Transverse colon (tissue), 4 donors: ENCODE measurements at regions not wholly inside any gene's neighbourhood (a gene's known extent, or its start where the extent isn't known, plus 50 kb on each side); places are given as distances from the start of the nearest gene placed in this dataset.
"Not testable (repeated sequence)": the region's sequence is repeated elsewhere in the genome, so short reads cannot be mapped to it uniquely, and the experiment has no call there.

Experiments
- DNase-seq: peaks from one replicate; pipeline ENCODE4 v3.0.0-alpha.2; 2019
- H3K27ac ChIP-seq, 4 donors: fragments of 200-600 bp; sonication (generic); 2 replicates each; pipeline ENCODE4 v1.5.1; 2016 to 2018; ENCODE audit warnings: inconsistent platforms in 4 of 4
- H3K27me3 ChIP-seq: fragments of 200-600 bp; sonication (generic); 2 replicates; pipeline ENCODE4 v1.5.1; 2017; ENCODE audit warnings: inconsistent platforms
- H3K36me3 ChIP-seq, 4 donors: fragments of 200-600 bp; sonication (generic); 2 replicates each; pipeline ENCODE4 v1.5.1; 2017 to 2019; ENCODE audit warnings: inconsistent platforms in 4 of 4
- H3K4me1 ChIP-seq, 4 donors: fragments of 200-600 bp; sonication (generic); 2 replicates each; pipeline ENCODE4 v1.5.1; 2017 to 2020; ENCODE audit warnings: inconsistent platforms in 4 of 4
- H3K4me3 ChIP-seq, 4 donors: fragments of 200-600 bp; sonication (generic); 1 replicate in 1 of 4; 2 replicates in 3 of 4; pipeline versions ENCODE4 v1.5.1 to v1.6.1; 2017 to 2019; ENCODE audit warnings: inconsistent platforms in 4 of 4
- H3K9me3 ChIP-seq, 2 donors: fragments of 200-600 bp; sonication (generic); 2 replicates each; pipeline ENCODE4 v1.5.1; 2017 to 2019; ENCODE audit warnings: inconsistent platforms in 2 of 2
- EP300 ChIP-seq: sonication (generic); formaldehyde crosslinking; IDR thresholded peaks from one replicate; pipeline ENCODE4 v1.6.1; 2017; ENCODE audit warnings: antibody characterized with exemption, low read depth
- POLR2A ChIP-seq: fragments of 450-650 bp; IDR thresholded peaks from one replicate; pipeline ENCODE4 v1.6.1; 2016; ENCODE audit warnings: antibody characterized with exemption, mild to moderate bottlenecking, moderate library complexity
- POLR2AphosphoS5 ChIP-seq, 3 donors: sonication (generic); formaldehyde crosslinking; IDR thresholded peaks; one replicate each; pipeline ENCODE4 v1.6.1; 2016; ENCODE audit warnings: antibody characterized with exemption in 3 of 3
- WGBS, 2 donors: methylation state at CpG; one replicate each; pipeline ENCODE4 v1.1.5; 2018; ENCODE audit warnings: low coverage in 1 of 2; 5-methylcytosine and 5-hydroxymethylcytosine counted together
- in situ Hi-C, 4 donors: fragments of 200-750 bp; cut with MboI; loops; one replicate each; pipeline versions ENCODE4 v1.15.0 to v1.15.1; 2017; ENCODE audit warnings: low sequenced_read_pairs in 3 of 4, low pct_ligation_motif_present in 1 of 4, low pct_unique_long_range_greater_than_20kb in 1 of 4
- intact Hi-C: fragments of 100-400 bp; cut with DNase I; formaldehyde crosslinking; loops from one replicate; pipeline ENCODE4 v1.15.1; 2023; ENCODE audit warnings: low total_unique reads
- TF ChIP-seq, protein P1 (sequence below), 5 experiments: fragments of 200-600 bp in 3 of 5; fragments of 450-650 bp in 2 of 5; sonication (generic) in 3 of 5; IDR thresholded peaks; 1 replicate in 2 of 5; 2 replicates in 3 of 5; pipeline ENCODE4 v1.5.1; 2016 to 2017; ENCODE audit warnings: antibody characterized with exemption in 5 of 5, inconsistent platforms in 3 of 5, mild to moderate bottlenecking in 2 of 5, moderate library complexity in 1 of 5

DNA sequence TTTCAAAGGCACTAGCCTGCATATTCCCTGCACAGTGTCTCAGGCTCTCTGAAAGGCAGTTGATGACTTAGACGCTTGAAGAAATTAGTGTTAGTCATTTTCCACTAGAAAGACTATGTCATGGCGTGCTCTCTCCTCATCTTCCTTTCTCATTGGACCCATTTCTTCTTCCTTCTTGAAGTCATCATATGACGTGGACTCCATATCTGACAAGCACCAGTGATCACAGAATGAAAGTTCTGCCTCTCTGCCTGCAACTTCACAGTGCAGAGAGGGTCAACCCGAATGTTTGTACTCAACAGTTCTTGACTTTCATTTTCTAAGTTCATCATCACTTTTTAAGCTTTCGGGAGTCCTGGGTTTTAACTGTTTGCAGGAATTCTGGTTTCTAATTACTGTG lies 63.7 kb upstream of the CYRIA start:
- no peaks in the 10 kb centered on the region for H3K4me1 ChIP-seq

DNA sequence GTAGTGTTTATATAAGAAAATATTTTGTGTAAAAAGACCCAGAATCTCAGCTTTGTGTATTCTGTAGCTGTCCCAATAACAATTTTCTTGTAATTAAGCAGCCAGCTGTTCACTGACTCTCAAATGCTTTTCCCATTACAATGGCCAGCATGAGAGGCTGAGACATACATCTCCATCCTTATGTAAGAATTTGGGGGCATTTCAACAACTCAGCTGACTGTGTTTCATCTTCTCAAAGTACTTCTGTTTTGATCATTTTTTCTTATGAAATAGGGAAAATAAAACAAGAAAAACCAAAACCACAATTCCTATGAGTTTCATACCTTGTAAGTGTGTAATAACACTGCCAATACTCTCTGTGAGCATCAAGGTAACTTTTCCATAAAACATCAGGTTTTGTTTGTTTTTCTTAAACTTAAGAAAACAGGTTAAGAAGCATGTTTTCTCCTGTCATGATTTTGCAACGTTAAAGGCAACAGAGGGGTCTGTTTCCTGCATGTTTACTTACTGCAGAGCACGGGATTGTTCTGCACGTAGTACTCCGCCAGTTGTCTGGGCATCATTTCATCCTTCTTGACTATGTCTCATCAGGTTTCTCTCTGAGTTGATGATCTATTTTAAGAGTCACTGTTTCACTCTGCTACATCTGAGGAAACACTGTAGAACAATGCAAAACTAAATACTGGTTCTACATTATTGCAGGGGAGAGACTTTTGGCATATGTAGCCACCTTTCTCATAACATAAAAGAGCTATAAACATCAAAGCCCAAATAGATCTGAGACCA lies 62.9 kb upstream of the CYRIA start:
- Histone ChIP-seq H3K9me3 (no peaks in the 10 kb centered on the region), H3K27ac (no peak overlapping the region), H3K4me1 (no peaks in the 10 kb centered on the region), H3K36me3 (no peaks in the 10 kb centered on the region), H3K4me3 (no peak overlapping the region), H3K27me3 (no peaks in the 10 kb centered on the region)
- in situ Hi-C loops = no loop called here
- WGBS, 2 donors = 38 to 56% methylated on average over 4 of the region's 4 CpGs
- intact Hi-C loops = no loop called here
- no peak for DNase-seq
- TF ChIP-seq, protein P1, sequence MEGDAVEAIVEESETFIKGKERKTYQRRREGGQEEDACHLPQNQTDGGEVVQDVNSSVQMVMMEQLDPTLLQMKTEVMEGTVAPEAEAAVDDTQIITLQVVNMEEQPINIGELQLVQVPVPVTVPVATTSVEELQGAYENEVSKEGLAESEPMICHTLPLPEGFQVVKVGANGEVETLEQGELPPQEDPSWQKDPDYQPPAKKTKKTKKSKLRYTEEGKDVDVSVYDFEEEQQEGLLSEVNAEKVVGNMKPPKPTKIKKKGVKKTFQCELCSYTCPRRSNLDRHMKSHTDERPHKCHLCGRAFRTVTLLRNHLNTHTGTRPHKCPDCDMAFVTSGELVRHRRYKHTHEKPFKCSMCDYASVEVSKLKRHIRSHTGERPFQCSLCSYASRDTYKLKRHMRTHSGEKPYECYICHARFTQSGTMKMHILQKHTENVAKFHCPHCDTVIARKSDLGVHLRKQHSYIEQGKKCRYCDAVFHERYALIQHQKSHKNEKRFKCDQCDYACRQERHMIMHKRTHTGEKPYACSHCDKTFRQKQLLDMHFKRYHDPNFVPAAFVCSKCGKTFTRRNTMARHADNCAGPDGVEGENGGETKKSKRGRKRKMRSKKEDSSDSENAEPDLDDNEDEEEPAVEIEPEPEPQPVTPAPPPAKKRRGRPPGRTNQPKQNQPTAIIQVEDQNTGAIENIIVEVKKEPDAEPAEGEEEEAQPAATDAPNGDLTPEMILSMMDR (IDR thresholded peaks at IDR 0.05) = no peak
- no peak for TF ChIP-seq POLR2A
- TF ChIP-seq EP300 = no peak

More for the DNA sequence above, 63.7 kb upstream of the CYRIA start:
- in situ Hi-C loops = no loop called here
- Histone ChIP-seq H3K9me3 (no peaks in the 10 kb centered on the region), H3K36me3 (no peaks in the 10 kb centered on the region), H3K27ac (no peak overlapping the region), H3K4me3 (no peak overlapping the region), H3K27me3 (no peaks in the 10 kb centered on the region)
- intact Hi-C loops = no loop called here
- TF ChIP-seq POLR2A (no peak), POLR2AphosphoS5 (IDR thresholded peaks at IDR 0.05) (no peak), EP300 (no peak)
- TF ChIP-seq, protein P1 (IDR thresholded peaks at IDR 0.05) = no peak
- DNase-seq = no peak
- 59 to 65% methylated on average over 5 of the region's 5 CpGs for WGBS, 2 donors

DNA sequence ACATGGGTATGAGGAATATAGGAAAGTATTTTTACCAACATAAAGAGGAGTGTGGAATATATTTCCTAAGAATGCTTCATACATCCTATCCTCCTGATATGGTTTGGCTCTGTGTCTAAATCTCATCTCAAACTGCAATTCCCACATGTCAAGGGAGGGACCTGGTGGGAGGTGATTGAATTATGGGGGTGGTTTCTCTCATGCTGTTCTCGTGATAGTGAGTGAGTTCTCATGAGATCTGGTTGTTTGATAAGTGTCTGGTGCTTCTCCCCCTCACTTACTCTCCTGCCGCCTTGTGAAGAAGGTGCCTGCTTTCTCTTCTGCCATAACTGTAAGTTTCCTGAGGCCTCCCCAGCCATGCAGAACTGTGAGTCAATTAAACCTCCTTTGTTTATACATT lies 62.2 kb upstream of the CYRIA start:
- H3K36me3 ChIP-seq, H3K4me1 ChIP-seq, H3K4me3 ChIP-seq, H3K27ac ChIP-seq, DNase-seq, H3K27me3 ChIP-seq, intact Hi-C loops, H3K9me3 ChIP-seq, in situ Hi-C loops: not testable (repeated sequence)
- WGBS, 2 donors = 44 to 67% methylated on average over 2 of the region's 2 CpGs

DNA sequence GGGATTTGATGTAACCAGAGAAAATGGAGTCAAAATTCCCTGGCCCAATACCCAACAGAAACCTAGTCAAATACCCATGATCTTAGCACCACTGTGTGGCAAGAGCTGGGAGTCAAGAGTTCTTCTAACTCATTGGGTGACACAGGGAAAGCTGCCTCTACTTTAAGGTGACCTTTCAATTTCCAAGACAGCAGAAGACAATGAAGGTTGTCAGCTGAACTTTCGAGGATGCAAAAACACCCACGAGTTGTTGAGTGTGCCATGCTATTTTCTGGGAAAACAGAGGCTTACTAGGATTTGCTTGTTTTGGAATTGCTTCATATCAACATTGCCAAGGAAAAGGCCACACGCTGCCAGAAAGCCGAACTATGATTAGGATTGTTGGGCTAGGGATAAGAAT lies 61.6 kb upstream of the CYRIA start:
- no peak overlapping the region for H3K4me3 ChIP-seq
- in situ Hi-C loops (no loop called here), intact Hi-C loops (no loop called here)
- H3K36me3 ChIP-seq = no peaks in the 10 kb centered on the region
- no peak overlapping the region for H3K27ac ChIP-seq
- H3K27me3 ChIP-seq = no peaks in the 10 kb centered on the region
- no peak for TF ChIP-seq POLR2A
- TF ChIP-seq POLR2AphosphoS5 (IDR thresholded peaks at IDR 0.05) = no peak
- TF ChIP-seq, protein P1 (IDR thresholded peaks at IDR 0.05) = no peak
- TF ChIP-seq EP300 = no peak
- H3K4me1 ChIP-seq = no peaks in the 10 kb centered on the region
- WGBS, 2 donors = 59 to 66% methylated on average over 3 to 4 of the region's 4 CpGs
- H3K9me3 ChIP-seq = no peaks in the 10 kb centered on the region
- DNase-seq = no peak

DNA sequence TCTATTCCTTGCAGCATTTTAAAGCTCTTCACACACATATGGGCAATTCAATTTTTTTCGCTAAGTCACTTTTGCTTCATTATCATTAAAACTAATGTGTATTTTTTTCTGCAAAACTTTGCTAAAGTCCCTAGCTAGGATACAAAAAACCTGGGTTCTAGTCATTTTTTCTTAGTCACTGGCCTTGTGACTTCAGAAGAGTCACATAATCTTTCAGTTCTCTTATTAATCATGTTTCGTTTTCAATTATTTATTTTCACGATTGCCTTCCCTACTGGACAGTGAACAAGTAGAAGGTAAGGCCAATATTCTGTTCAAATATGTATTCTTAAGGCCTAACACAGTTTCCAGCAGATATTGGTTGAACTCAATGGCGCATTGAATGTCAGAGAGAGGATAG lies 60.9 kb upstream of the CYRIA start:
- intact Hi-C loops = no loop called here
- 77 to 86% methylated on average over 4 of the region's 4 CpGs for WGBS, 2 donors
- DNase-seq = no peak
- H3K27ac ChIP-seq = no peak overlapping the region
- H3K4me3 ChIP-seq = no peak overlapping the region
- H3K9me3 ChIP-seq = no peaks in the 10 kb centered on the region
- TF ChIP-seq POLR2AphosphoS5 (IDR thresholded peaks at IDR 0.05) = no peak
- TF ChIP-seq, protein P1 (IDR thresholded peaks at IDR 0.05) = no peak
- no peak for TF ChIP-seq EP300
- no peak for TF ChIP-seq POLR2A
- no peaks in the 10 kb centered on the region for H3K4me1 ChIP-seq
- no peaks in the 10 kb centered on the region for H3K36me3 ChIP-seq
- in situ Hi-C loops = no loop called here
- no peaks in the 10 kb centered on the region for H3K27me3 ChIP-seq
